ENCODE measurements at regions not wholly inside any gene's neighbourhood (a gene's known extent, or its start where the extent isn't known, plus 50 kb on each side); places are given as distances from the start of the nearest gene placed in this dataset.

DNA sequence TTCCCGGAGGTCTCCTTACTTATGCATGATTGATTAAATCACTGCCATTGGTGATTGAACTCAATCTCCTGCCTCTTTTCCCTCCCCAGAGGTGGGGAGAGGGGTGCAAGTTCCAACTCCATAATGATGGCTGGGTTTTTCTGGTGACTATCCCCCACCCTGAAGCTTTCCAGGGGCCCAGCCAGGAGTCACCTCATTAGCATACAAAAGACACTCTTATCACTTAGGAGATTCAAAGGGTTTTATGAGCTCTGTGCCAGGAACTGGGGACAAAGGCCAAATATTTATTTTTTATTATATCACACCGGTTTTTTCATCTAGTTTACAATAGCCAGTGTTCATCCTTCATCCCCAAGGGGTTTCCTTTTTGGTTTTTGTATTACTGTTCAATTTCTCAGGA is 300.7 kb downstream of the ETNK1 start:
- ATAC-seq (peak; percentile 46), DNase-seq (peak in 1 of 3 donors; percentile 2)
- Histone ChIP-seq H3K4me1 (ENCODE audit: low read depth) (no peaks in the 10 kb centered on the region), H3K36me3 (ENCODE audit: low read depth) (no peaks in the 10 kb centered on the region), H3K4me3 (no peak overlapping the region), H3K9me3 (no peaks in the 10 kb centered on the region)
- TF ChIP-seq, protein P1, sequence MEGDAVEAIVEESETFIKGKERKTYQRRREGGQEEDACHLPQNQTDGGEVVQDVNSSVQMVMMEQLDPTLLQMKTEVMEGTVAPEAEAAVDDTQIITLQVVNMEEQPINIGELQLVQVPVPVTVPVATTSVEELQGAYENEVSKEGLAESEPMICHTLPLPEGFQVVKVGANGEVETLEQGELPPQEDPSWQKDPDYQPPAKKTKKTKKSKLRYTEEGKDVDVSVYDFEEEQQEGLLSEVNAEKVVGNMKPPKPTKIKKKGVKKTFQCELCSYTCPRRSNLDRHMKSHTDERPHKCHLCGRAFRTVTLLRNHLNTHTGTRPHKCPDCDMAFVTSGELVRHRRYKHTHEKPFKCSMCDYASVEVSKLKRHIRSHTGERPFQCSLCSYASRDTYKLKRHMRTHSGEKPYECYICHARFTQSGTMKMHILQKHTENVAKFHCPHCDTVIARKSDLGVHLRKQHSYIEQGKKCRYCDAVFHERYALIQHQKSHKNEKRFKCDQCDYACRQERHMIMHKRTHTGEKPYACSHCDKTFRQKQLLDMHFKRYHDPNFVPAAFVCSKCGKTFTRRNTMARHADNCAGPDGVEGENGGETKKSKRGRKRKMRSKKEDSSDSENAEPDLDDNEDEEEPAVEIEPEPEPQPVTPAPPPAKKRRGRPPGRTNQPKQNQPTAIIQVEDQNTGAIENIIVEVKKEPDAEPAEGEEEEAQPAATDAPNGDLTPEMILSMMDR (IDR thresholded peaks at IDR 0.05), result no peak
- intact Hi-C loops (cut with DNase I, micrococcal nuclease), result no loop called here

DNA sequence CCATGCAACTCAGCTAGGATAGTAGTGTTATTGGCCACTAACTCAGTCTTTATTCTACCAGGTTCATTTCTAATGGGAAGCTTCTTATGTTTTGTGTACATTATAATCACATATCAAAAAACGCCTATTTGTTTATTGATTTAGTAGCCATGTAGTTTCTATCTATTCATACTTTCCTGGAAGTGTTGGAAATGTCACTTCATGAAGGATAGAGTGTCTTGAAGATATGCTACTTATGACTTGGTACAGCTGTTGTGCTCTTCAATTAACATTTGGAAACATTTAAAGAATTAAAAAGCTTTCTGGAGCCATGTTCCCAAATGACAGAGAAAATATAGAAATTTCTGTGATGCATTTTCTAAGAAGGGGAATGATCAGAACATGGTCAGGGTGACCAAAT is 307.5 kb downstream of the ETNK1 start:
- TF ChIP-seq, protein P1 (IDR thresholded peaks at IDR 0.05), result no peak
- no peaks in the 10 kb centered on the region for H3K36me3 ChIP-seq (ENCODE audit: low read depth)
- intact Hi-C loops (cut with DNase I, micrococcal nuclease), result no loop called here
- H3K4me1 ChIP-seq (ENCODE audit: low read depth), result no peaks in the 10 kb centered on the region
- H3K9me3 ChIP-seq, result no peaks in the 10 kb centered on the region
- DNase-seq (no peak), ATAC-seq (no peak)
- no peak overlapping the region for H3K4me3 ChIP-seq

DNA sequence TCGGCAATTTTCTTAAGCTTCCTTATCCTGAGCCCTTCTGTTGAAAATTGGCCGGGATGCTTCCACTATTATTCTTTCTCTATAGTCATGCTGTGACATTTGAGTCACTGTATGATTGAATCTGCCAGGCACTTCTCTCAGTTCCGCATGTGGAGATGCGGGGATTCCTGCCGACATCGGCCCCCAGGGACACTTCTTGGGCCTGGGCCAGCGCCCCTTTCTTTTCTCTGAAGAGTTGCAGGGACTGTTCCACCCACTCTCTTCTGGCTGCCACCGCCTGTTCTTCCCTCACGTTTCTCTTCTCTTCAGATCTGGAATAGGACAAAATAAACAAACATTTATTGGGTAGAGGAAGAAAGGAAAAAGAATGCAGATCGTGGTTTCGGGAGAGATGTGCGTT is 310.1 kb downstream of the ETNK1 start:
- H3K9me3 ChIP-seq, result no peaks in the 10 kb centered on the region
- no peaks in the 10 kb centered on the region for H3K36me3 ChIP-seq (ENCODE audit: low read depth)
- ATAC-seq (no peak), DNase-seq (no peak)
- intact Hi-C loops (cut with DNase I, micrococcal nuclease), result no loop called here
- H3K4me3 ChIP-seq, result no peak overlapping the region
- H3K4me1 ChIP-seq (ENCODE audit: low read depth), result no peaks in the 10 kb centered on the region
- TF ChIP-seq, protein P1 (IDR thresholded peaks at IDR 0.05), result no peak

DNA sequence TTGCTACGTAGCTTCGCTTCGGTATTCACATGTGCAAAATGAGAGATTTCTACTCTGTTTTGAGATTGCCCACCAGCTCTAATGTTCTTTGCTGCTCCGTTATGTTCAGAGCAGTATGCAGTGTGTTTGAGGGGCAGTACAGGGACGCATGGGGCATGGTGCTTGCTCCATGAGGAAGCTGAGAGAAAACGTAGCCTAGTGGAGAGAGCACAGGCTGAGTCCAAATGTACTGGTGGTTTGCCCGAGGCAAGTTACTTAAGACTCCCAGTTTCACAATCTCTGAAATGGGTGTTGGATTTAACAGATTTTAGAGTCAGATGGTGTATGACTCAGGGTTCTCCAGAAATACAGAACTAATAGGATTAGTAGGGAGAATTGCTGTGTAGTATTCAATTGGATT is 310.5 kb downstream of the ETNK1 start:
- Histone ChIP-seq H3K4me1 (ENCODE audit: low read depth) (no peaks in the 10 kb centered on the region), H3K4me3 (no peak overlapping the region), H3K36me3 (ENCODE audit: low read depth) (no peaks in the 10 kb centered on the region), H3K9me3 (no peaks in the 10 kb centered on the region)
- ATAC-seq (no peak), DNase-seq (no peak)
- TF ChIP-seq, protein P1 (IDR thresholded peaks at IDR 0.05), result no peak
- intact Hi-C loops (cut with DNase I, micrococcal nuclease), result no loop called here

DNA sequence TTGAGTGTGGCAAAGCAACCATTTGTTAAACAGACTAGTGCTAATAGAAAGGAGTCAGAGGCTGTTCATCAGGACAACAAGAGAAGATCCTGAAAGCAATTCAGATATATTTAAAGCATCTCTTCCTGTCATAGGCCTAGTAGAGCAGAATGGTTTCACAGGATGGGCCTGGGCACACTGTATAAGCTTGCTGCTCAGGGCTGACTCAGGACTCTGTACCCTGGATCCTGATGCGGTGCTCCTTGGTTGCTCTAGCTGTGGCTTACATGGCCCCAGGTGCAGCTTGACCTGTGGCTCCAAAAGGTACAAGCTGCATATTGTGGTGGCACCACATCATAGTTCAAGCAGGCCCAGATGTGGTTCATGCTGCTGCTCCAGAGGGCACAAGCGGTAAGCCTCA is 313.4 kb downstream of the ETNK1 start:
- DNase-seq (no peak), ATAC-seq (no peak)
- Histone ChIP-seq H3K36me3 (ENCODE audit: low read depth) (no peaks in the 10 kb centered on the region), H3K4me3 (no peak overlapping the region), H3K4me1 (ENCODE audit: low read depth) (no peaks in the 10 kb centered on the region), H3K9me3 (no peaks in the 10 kb centered on the region)
- intact Hi-C loops (cut with DNase I, micrococcal nuclease), result no loop called here
- TF ChIP-seq, protein P1 (IDR thresholded peaks at IDR 0.05), result no peak

DNA sequence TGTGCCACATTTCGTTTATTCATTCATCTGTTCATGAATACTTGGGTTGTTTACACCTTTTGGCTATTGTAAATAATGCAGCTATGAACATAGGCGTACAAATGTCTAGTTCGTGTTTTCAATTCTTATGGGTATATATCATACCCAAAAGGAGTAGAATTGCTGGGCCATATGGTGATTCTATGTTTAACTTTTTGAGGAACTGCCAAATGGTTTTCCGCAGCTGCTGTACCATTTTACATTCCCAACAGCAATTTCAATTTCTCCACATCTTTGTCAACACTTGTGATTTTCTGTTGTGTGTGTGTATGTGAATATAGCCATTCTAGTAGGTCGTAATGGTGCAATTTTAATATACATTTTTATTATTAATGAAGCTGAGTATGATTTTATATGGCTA is 326.2 kb downstream of the ETNK1 start:
- Histone ChIP-seq H3K4me1 (ENCODE audit: low read depth) (no peaks in the 10 kb centered on the region), H3K36me3 (ENCODE audit: low read depth) (no peaks in the 10 kb centered on the region), H3K9me3 (no peaks in the 10 kb centered on the region), H3K4me3 (no peak overlapping the region)
- ATAC-seq, result no peak
- TF ChIP-seq, protein P1 (IDR thresholded peaks at IDR 0.05), result no peak
- no peak for DNase-seq
- intact Hi-C loops (cut with DNase I, micrococcal nuclease), result no loop called here
